Activated CD8-positive, alpha-beta T cell treated with anti-CD3 and anti-CD28 coated beads, Interleukin-2, amount 10 ng/mL, durations not matched to agents 7 days and 5 days (primary cell): ENCODE measurements at regions not wholly inside any gene's neighbourhood (a gene's known extent, or its start where the extent isn't known, plus 50 kb on each side); places are given as distances from the start of the nearest gene placed in this dataset.
"Not testable (repeated sequence)": the region's sequence is repeated elsewhere in the genome, so short reads cannot be mapped to it uniquely, and the experiment has no call there.

Experiments
- ATAC-seq: fragments of 150-1000 bp; cut with Tn5 transposase; one replicate; pipeline ENCODE4 v1.10.0; 2021; ENCODE audit warnings: moderate library complexity
- CTCF ChIA-PET: fragments of 350-600 bp; sonication (Branson Sonifier 250); formaldehyde crosslinking; loops from one replicate; lab custom pipeline; 2021; ENCODE audit warnings: antibody characterized with exemption; lab: Charles Lee
- POLR2A ChIA-PET: fragments of 350-600 bp; sonication (Branson Sonifier 250); formaldehyde crosslinking; loops from one replicate; lab custom pipeline; 2021; ENCODE audit warnings: antibody characterized with exemption; lab: Charles Lee
- DNase-seq: peaks from one replicate; pipeline ENCODE4 v3.0.0-alpha.2; 2020
- H3K27ac Mint-ChIP-seq: one replicate; pipeline ENCODE4 v1.8.0; 2021; ENCODE audit warnings: mild to moderate bottlenecking, mixed read lengths
- H3K27me3 Mint-ChIP-seq: one replicate; pipeline ENCODE4 v1.8.0; 2021; ENCODE audit warnings: low read depth, mixed read lengths
- H3K36me3 Mint-ChIP-seq: one replicate; pipeline ENCODE4 v1.8.0; 2021; ENCODE audit warnings: low read depth, mixed read lengths
- H3K4me1 Mint-ChIP-seq: one replicate; pipeline ENCODE4 v1.8.0; 2021; ENCODE audit warnings: low read depth, mixed read lengths
- H3K4me3 Mint-ChIP-seq: one replicate; pipeline ENCODE4 v1.8.0; 2021; ENCODE audit warnings: mild to moderate bottlenecking, mixed read lengths
- H3K9me3 Mint-ChIP-seq: one replicate; pipeline ENCODE4 v1.8.0; 2022; ENCODE audit warnings: mixed read lengths; ENCODE audit not compliant: insufficient read depth

GRCh38 chr10:65394502-65395297, 1531.1 kb upstream of the LRRTM3 start:
- ATAC-seq = no peak
- CTCF ChIA-PET = no interaction called here

GRCh38 chr10:65395631-65396030, 1530.2 kb upstream of the LRRTM3 start:
- Mint-ChIP-seq H3K27ac (no peak overlapping the region), H3K4me1 (no peaks in the 10 kb centered on the region), H3K4me3 (no peak overlapping the region), H3K36me3 (no peaks in the 10 kb centered on the region), H3K9me3 (peaks cover 4% of the 10 kb centered on the region), H3K27me3 (no peaks in the 10 kb centered on the region)
- ATAC-seq (no peak), DNase-seq (no peak)
- ChIA-PET CTCF (no interaction called here), POLR2A (no interaction called here)

More at GRCh38 chr10:65394502-65395297, 1531.1 kb upstream of the LRRTM3 start:
- no peaks in the 10 kb centered on the region for H3K36me3 Mint-ChIP-seq
- H3K4me1 Mint-ChIP-seq = no peaks in the 10 kb centered on the region
- H3K27me3 Mint-ChIP-seq = no peaks in the 10 kb centered on the region
- no peak overlapping the region for H3K27ac Mint-ChIP-seq
- DNase-seq = no peak
- no peaks in the 10 kb centered on the region for H3K9me3 Mint-ChIP-seq
- POLR2A ChIA-PET = no interaction called here
- no peak overlapping the region for H3K4me3 Mint-ChIP-seq

DNA sequence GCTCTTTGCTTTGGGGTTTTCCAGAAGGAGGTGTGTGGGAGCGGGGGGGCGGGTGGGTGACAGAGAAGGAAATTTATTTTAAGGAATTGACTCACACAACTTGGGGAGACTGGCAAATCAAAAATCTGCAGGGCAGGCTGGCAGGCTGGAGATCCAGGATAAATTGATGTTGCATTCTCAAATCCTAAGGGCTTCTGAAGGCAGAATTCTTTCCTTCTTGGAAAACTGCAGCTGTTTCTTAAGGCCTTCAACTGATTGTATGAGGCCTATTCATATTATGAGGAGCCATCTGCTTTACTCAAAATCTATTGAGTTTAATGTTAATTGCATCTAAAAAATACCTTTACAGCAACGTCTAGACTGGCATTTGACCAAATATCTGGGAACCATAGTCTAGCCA, 1528.8 kb upstream of the LRRTM3 start:
- DNase-seq = no peak
- no peak for ATAC-seq
- ChIA-PET CTCF (no interaction called here), POLR2A (no interaction called here)
- H3K36me3 Mint-ChIP-seq = no peaks in the 10 kb centered on the region
- H3K4me3 Mint-ChIP-seq = no peak overlapping the region
- peaks cover 4% of the 10 kb centered on the region for H3K9me3 Mint-ChIP-seq
- H3K4me1 Mint-ChIP-seq = no peaks in the 10 kb centered on the region
- no peaks in the 10 kb centered on the region for H3K27me3 Mint-ChIP-seq
- H3K27ac Mint-ChIP-seq = no peak overlapping the region

DNA sequence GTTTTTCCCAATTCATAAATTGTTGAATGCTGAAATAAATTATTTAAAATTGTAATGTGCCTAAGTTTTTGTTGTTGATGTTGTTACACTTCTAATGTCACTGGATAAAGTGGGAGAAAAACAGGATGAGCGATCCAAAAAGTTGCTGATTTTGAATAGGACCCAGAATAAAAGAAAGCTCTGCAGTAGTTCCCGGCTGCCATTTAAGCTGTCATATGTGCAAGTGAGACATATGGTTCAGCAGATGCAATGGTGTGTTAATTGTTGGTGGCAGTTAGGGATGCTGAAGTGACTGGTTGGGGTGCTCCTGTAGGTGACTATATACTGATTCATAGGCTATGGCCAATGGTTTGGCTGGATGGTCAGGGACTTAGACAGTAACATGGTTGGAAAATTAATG, 1517.4 kb upstream of the LRRTM3 start:
- no peak for ATAC-seq
- H3K9me3 Mint-ChIP-seq = peaks cover 7% of the 10 kb centered on the region
- no peak overlapping the region for H3K27ac Mint-ChIP-seq
- CTCF ChIA-PET = no interaction called here
- DNase-seq = no peak
- no peaks in the 10 kb centered on the region for H3K4me1 Mint-ChIP-seq
- H3K27me3 Mint-ChIP-seq = no peaks in the 10 kb centered on the region
- POLR2A ChIA-PET = no interaction called here
- H3K4me3 Mint-ChIP-seq = no peak overlapping the region
- H3K36me3 Mint-ChIP-seq = no peaks in the 10 kb centered on the region

DNA sequence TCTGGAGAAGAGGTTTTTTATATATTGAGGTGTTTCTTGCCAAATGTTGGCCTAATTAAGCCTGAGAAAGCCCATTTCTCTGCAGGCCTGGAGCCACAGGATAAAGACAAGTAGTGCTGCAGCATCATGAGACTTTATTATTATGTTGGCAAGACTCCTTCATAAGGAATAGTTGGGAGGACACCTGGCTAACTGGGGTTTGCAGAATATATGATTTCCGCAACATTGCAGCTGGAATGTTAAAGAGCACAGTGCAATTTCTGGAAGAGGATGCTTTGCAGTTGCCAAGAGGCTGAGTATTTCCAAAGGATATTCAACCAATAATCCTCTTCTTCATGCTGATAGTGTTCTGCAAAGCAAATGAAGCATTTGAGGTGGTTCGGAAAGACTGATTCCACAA, 1512.8 kb upstream of the LRRTM3 start:
- Mint-ChIP-seq H3K27ac (no peak overlapping the region), H3K36me3 (no peaks in the 10 kb centered on the region), H3K27me3 (no peaks in the 10 kb centered on the region), H3K4me1 (no peaks in the 10 kb centered on the region), H3K9me3 (peaks cover 9% of the 10 kb centered on the region), H3K4me3 (no peak overlapping the region)
- DNase-seq (no peak), ATAC-seq (no peak)
- POLR2A ChIA-PET = no interaction called here
- CTCF ChIA-PET = no interaction called here

GRCh38 chr10:65415318-65415717, 1510.5 kb upstream of the LRRTM3 start:
- Mint-ChIP-seq H3K27ac (no peak overlapping the region), H3K4me3 (no peak overlapping the region), H3K9me3 (peaks cover 2% of the 10 kb centered on the region), H3K36me3 (no peaks in the 10 kb centered on the region), H3K27me3 (no peaks in the 10 kb centered on the region), H3K4me1 (no peaks in the 10 kb centered on the region)
- POLR2A ChIA-PET = no interaction called here
- ATAC-seq (no peak), DNase-seq (no peak)
- CTCF ChIA-PET = no interaction called here

- no peak for ATAC-seq
- H3K27me3 Mint-ChIP-seq = no peaks in the 10 kb centered on the region
- peaks cover 2% of the 10 kb centered on the region for H3K9me3 Mint-ChIP-seq
- ChIA-PET CTCF (no interaction called here), POLR2A (no interaction called here)
- no peaks in the 10 kb centered on the region for H3K36me3 Mint-ChIP-seq
- H3K4me3 Mint-ChIP-seq = no peak overlapping the region
- H3K4me1 Mint-ChIP-seq = no peaks in the 10 kb centered on the region
- DNase-seq = no peak
- H3K27ac Mint-ChIP-seq = no peak overlapping the region
Observed at GRCh38 chr10:65416094-65416493, 1509.7 kb upstream of the LRRTM3 start.

GRCh38 chr10:65419629-65420028, 1506.2 kb upstream of the LRRTM3 start:
- H3K27ac Mint-ChIP-seq = no peak overlapping the region
- CTCF ChIA-PET = no interaction called here
- H3K9me3 Mint-ChIP-seq = peaks cover 10% of the 10 kb centered on the region

GRCh38 chr10:65423043-65423442, 1502.8 kb upstream of the LRRTM3 start:
- ATAC-seq (no peak), DNase-seq (no peak)
- Mint-ChIP-seq H3K27me3 (no peaks in the 10 kb centered on the region), H3K27ac (no peak overlapping the region), H3K9me3 (peaks cover 12% of the 10 kb centered on the region), H3K36me3 (no peaks in the 10 kb centered on the region), H3K4me3 (no peak overlapping the region), H3K4me1 (no peaks in the 10 kb centered on the region)
- ChIA-PET CTCF (no interaction called here), POLR2A (no interaction called here)

More at GRCh38 chr10:65419629-65420028, 1506.2 kb upstream of the LRRTM3 start:
- Mint-ChIP-seq H3K4me1 (no peaks in the 10 kb centered on the region), H3K4me3 (no peak overlapping the region), H3K36me3 (no peaks in the 10 kb centered on the region), H3K27me3 (no peaks in the 10 kb centered on the region)
- POLR2A ChIA-PET = no interaction called here
- DNase-seq = no peak
- ATAC-seq = no peak

- CTCF ChIA-PET, H3K27me3 Mint-ChIP-seq, H3K36me3 Mint-ChIP-seq, H3K4me1 Mint-ChIP-seq, ATAC-seq, H3K9me3 Mint-ChIP-seq, H3K27ac Mint-ChIP-seq, POLR2A ChIA-PET, DNase-seq, H3K4me3 Mint-ChIP-seq: not testable (repeated sequence)
Observed at GRCh38 chr10:65429381-65429780, 1496.5 kb upstream of the LRRTM3 start.

DNA sequence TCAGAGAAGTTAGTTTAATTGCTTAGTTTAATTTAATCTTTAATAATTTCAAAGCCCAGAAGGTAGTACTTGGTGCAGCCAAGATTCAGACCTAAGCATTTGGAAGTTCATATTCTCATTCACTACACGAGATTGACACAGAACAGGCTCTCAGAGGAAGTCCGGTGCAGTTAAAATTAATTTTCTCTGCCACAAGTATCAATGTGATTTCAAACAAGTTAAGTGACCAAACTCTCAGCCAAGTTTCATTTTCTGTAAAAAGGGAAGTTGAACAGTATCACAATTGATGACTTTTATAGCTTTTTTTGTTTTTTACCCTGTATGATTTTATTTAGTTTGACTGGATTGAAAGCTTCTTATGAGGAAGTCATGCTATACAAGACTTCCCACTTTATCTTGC, 1494.9 kb upstream of the LRRTM3 start:
- no peak overlapping the region for H3K4me3 Mint-ChIP-seq
- DNase-seq = no peak
- no peaks in the 10 kb centered on the region for H3K27me3 Mint-ChIP-seq
- no peaks in the 10 kb centered on the region for H3K36me3 Mint-ChIP-seq
- H3K27ac Mint-ChIP-seq = no peak overlapping the region
- no peaks in the 10 kb centered on the region for H3K4me1 Mint-ChIP-seq
- no peak for ATAC-seq
- ChIA-PET POLR2A (no interaction called here), CTCF (no interaction called here)
- H3K9me3 Mint-ChIP-seq = peaks cover 9% of the 10 kb centered on the region

- Mint-ChIP-seq H3K27me3 (no peaks in the 10 kb centered on the region), H3K27ac (no peak overlapping the region), H3K4me1 (no peaks in the 10 kb centered on the region), H3K9me3 (peaks cover 14% of the 10 kb centered on the region), H3K4me3 (no peak overlapping the region), H3K36me3 (no peaks in the 10 kb centered on the region)
- DNase-seq = no peak
- ATAC-seq = no peak
- CTCF ChIA-PET = no interaction called here
- POLR2A ChIA-PET = no interaction called here
Observed at GRCh38 chr10:65470986-65471385, 1454.8 kb upstream of the LRRTM3 start.

DNA sequence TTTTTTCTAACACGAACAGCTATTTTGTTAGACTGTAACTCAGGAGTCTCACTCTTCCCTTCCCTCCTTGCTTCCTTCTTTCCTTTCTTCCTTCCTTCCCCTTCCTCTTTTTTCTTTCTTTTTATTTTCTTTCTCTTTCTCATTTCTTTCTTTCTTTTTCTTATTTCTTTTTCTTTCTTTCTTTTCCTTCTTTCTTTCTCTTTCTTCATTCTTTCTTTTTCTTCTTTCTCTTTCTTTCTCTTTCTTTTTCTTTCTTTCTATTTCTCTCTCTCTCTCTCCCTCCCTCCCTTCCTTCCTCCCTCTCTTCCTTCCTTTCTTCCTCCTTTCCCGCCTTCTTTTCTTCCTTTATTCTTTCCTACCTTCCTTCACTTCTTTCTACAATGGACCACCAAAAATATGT, 1443.0 kb upstream of the LRRTM3 start:
- H3K9me3 Mint-ChIP-seq = peaks cover 11% of the 10 kb centered on the region
- H3K4me3 Mint-ChIP-seq = no peak overlapping the region
- no peaks in the 10 kb centered on the region for H3K4me1 Mint-ChIP-seq
- ChIA-PET CTCF (no interaction called here), POLR2A (no interaction called here)
- no peak for DNase-seq
- H3K27ac Mint-ChIP-seq = no peak overlapping the region
- no peaks in the 10 kb centered on the region for H3K27me3 Mint-ChIP-seq
- no peak for ATAC-seq
- no peaks in the 10 kb centered on the region for H3K36me3 Mint-ChIP-seq
